Mesothelial cell of epicardium (in vitro differentiated cells): ENCODE measurements at regions not wholly inside any gene's neighbourhood (a gene's known extent, or its start where the extent isn't known, plus 50 kb on each side); places are given as distances from the start of the nearest gene placed in this dataset.
"Not testable (repeated sequence)": the region's sequence is repeated elsewhere in the genome, so short reads cannot be mapped to it uniquely, and the experiment has no call there.

Experiments
- DNase-seq, 2 experiments: peaks; one replicate each; pipeline ENCODE4 v3.0.0; 2021; ENCODE audit warnings: low spot score in 2 of 2; ENCODE audit not compliant: unreplicated experiment in 2 of 2
- H3K27ac Mint-ChIP-seq: 2 replicates; pipeline ENCODE4 v1.8.0; 2021; ENCODE audit warnings: mixed read lengths
- H3K27me3 Mint-ChIP-seq: 2 replicates; pipeline ENCODE4 v1.8.0; 2021; ENCODE audit warnings: low read depth, mixed read lengths
- H3K36me3 Mint-ChIP-seq: 2 replicates; pipeline ENCODE4 v1.8.0; 2021; ENCODE audit warnings: mixed read lengths
- H3K4me1 Mint-ChIP-seq: 2 replicates; pipeline ENCODE4 v1.8.0; 2021; ENCODE audit warnings: mixed read lengths
- H3K4me3 Mint-ChIP-seq: 2 replicates; pipeline ENCODE4 v1.8.0; 2021; ENCODE audit warnings: mild to moderate bottlenecking, moderate library complexity, mixed read lengths
- H3K9me3 Mint-ChIP-seq: 2 replicates; pipeline ENCODE4 v1.8.0; 2021; ENCODE audit warnings: mixed read lengths
- TF ChIP-seq, protein P1 (sequence below): fragments of 200-600 bp; sonication (generic); IDR thresholded peaks from one replicate; pipeline ENCODE4 v1.5.0; 2021; ENCODE audit warnings: antibody characterized with exemption; ENCODE audit not compliant: unreplicated experiment

DNA sequence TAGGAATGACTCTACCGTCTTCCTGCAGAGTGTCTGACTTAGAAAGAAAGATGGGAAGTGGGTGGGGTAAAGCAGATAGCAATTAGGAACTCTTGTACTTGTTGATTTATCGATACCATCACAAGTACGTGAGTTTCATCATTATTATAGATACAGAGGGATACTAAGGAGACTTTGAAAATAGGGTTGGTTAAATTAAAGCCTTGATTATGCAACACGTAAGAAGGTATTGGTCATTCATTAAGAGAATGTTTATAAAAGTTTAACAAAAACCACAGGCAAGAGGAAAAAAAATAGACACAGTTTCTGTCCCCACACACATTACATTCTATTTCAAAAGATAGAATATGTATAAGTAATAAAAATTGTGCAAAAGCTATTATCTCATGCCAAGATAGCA is 65.9 kb upstream of the UGT2B7 start:
- H3K4me3 Mint-ChIP-seq = no peak overlapping the region
- H3K36me3 Mint-ChIP-seq = peaks cover 8% of the 10 kb centered on the region
- no peaks in the 10 kb centered on the region for H3K27me3 Mint-ChIP-seq
- no peak for DNase-seq
- TF ChIP-seq, protein P1, sequence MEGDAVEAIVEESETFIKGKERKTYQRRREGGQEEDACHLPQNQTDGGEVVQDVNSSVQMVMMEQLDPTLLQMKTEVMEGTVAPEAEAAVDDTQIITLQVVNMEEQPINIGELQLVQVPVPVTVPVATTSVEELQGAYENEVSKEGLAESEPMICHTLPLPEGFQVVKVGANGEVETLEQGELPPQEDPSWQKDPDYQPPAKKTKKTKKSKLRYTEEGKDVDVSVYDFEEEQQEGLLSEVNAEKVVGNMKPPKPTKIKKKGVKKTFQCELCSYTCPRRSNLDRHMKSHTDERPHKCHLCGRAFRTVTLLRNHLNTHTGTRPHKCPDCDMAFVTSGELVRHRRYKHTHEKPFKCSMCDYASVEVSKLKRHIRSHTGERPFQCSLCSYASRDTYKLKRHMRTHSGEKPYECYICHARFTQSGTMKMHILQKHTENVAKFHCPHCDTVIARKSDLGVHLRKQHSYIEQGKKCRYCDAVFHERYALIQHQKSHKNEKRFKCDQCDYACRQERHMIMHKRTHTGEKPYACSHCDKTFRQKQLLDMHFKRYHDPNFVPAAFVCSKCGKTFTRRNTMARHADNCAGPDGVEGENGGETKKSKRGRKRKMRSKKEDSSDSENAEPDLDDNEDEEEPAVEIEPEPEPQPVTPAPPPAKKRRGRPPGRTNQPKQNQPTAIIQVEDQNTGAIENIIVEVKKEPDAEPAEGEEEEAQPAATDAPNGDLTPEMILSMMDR = no peak
- H3K27ac Mint-ChIP-seq = no peak overlapping the region
- peaks cover 20% of the 10 kb centered on the region for H3K9me3 Mint-ChIP-seq
- H3K4me1 Mint-ChIP-seq = peaks cover 7% of the 10 kb centered on the region

DNA sequence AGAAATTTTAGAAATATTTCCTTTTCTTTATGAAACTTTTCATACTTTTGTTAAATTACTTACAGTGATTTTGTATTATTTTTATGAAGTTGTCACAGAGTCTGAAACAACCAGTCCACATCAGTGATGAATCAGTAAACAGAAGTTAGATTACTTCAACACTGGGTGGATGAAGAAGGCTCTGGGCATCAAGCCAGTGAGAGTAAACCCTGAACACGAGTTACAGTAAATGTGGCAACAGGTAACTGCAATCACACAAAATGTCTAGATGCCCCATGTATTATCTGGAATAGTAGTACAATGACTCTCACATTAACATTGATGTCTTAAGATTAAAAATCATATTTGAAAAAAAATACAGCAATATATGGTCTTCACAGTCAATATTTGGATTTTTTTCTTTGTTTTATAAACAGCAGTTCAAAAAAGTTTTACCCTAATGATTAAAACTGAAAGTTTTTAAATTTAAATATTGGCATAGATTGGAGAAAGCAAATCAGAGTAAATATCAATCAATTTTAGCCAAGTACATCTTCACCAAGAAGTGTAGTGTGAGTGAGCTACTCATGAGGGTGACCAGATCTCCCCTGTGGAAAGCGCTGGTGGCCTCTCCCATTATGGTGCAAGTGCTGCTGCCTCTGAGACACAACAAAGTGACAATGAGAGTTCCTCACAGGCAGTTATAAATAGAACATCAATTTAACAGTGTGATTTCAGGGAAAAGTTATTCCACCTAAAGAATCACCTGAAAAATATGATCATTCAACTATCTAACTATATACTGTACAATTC is 63.2 kb upstream of the UGT2B7 start:
- no peaks in the 10 kb centered on the region for H3K27me3 Mint-ChIP-seq
- peaks cover 8% of the 10 kb centered on the region for H3K36me3 Mint-ChIP-seq
- no peak overlapping the region for H3K27ac Mint-ChIP-seq
- H3K4me1 Mint-ChIP-seq = peaks cover 5% of the 10 kb centered on the region
- TF ChIP-seq, protein P1 = no peak
- H3K9me3 Mint-ChIP-seq = peaks cover 33% of the 10 kb centered on the region
- H3K4me3 Mint-ChIP-seq = no peak overlapping the region
- no peak for DNase-seq

DNA sequence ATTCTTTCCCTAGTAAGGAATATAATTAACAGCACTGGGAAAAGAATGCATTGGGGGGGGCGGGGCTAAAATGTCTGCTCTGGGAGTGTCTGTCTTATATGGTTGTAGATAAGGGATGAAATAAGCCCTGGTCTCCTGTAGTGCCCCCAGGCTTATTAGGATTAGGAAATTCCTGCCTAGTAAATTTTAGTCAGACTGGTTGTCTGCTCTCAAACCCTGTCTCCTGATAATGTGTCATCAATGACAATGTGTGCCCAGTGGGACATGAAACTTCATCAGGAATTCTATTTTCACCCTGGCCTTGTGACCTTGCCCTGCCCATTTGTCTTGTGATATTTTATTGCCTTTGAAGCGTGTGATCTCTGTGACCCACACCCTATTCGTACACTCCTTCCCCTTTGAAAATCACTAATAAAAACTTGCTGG is 61.9 kb upstream of the UGT2B7 start:
- H3K27ac Mint-ChIP-seq, H3K4me3 Mint-ChIP-seq, DNase-seq: not testable (repeated sequence)

DNA sequence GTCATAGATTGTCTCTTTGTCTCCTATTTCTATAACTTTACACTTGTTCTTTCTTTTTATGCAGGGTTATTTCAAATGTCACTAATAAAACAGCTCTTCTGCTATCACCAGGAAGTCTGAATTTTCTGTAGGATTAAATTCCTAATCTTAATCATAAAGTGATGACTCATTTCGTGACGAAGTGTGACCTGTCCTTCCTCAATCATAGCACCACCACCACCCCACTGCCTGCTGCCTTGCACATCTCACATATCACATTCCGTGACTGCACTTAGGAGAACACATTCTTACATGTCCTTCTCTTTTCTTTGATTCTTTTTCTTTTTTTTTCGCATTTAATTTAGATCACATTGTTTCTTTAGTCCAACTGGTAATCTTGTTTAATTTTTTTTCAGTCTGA is 57.7 kb upstream of the UGT2B7 start:
- Mint-ChIP-seq H3K4me1 (no peaks in the 10 kb centered on the region), H3K27ac (no peak overlapping the region), H3K9me3 (peaks cover 30% of the 10 kb centered on the region), H3K4me3 (no peak overlapping the region), H3K27me3 (no peaks in the 10 kb centered on the region), H3K36me3 (peaks cover 8% of the 10 kb centered on the region)
- TF ChIP-seq, protein P1 = no peak
- DNase-seq = no peak

More for the DNA sequence above, 61.9 kb upstream of the UGT2B7 start:
- peaks cover 33% of the 10 kb centered on the region for H3K9me3 Mint-ChIP-seq
- not testable (repeated sequence) for H3K27me3 Mint-ChIP-seq, H3K4me1 Mint-ChIP-seq, H3K36me3 Mint-ChIP-seq

DNA sequence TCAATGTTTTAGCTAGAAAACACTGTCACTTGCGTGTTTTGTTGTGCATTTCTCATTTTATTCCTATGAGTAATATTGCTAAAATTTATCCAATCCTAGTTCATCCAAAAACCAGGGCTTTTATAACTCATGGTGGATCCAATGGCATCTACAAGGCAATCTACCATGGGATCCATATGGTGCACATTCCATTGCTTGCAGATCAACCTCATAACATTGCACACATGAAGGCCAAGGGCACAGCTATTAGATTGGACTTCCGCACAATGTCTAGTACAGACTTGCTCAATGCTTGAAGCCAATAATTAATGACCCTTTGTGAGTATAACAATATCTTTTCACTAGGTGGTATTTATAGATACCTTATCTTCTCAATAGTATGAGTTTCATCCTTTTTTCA is 57.2 kb upstream of the UGT2B7 start:
- Mint-ChIP-seq H3K36me3 (peaks cover 7% of the 10 kb centered on the region), H3K9me3 (peaks cover 25% of the 10 kb centered on the region), H3K4me1 (no peaks in the 10 kb centered on the region), H3K27ac (no peak overlapping the region), H3K27me3 (no peaks in the 10 kb centered on the region), H3K4me3 (no peak overlapping the region)
- DNase-seq = no peak
- TF ChIP-seq, protein P1 = no peak

DNA sequence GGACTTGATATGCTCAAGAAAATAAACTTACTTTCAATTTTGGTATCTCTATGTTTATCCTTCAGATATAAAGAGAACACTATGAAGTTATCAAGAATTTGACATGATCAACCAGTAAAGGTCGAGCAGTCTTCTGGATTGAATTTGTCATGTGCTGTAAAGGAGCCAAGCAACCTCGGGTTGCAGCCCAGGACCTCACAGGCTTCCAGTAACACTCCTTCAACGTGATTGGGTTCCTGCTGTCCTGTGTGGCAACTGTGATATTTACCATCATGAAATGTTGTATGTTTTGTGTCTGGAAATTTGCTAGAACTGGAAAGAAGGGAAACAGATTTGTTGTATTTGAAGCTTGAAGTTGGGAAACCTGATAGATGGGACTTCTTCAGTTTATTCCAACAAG is 52.0 kb upstream of the UGT2B7 start:
- no peaks in the 10 kb centered on the region for H3K27me3 Mint-ChIP-seq
- H3K36me3 Mint-ChIP-seq = no peaks in the 10 kb centered on the region
- H3K4me1 Mint-ChIP-seq = no peaks in the 10 kb centered on the region
- TF ChIP-seq, protein P1 = no peak
- peaks cover 12% of the 10 kb centered on the region for H3K9me3 Mint-ChIP-seq
- DNase-seq = no peak
- no peak overlapping the region for H3K4me3 Mint-ChIP-seq
- no peak overlapping the region for H3K27ac Mint-ChIP-seq
